Breast epithelium (tissue), 3 donors: ENCODE measurements at regions not wholly inside any gene's neighbourhood (a gene's known extent, or its start where the extent isn't known, plus 50 kb on each side); places are given as distances from the start of the nearest gene placed in this dataset.

Experiments used
- POLR2A ChIP-seq: fragments of 450-650 bp; IDR thresholded peaks from one replicate; pipeline ENCODE4 v1.6.1; 2016; ENCODE audit warnings: antibody characterized with exemption, mild to moderate bottlenecking, moderate library complexity
- POLR2AphosphoS5 ChIP-seq, 3 donors: sonication (generic); formaldehyde crosslinking; IDR thresholded peaks; one replicate each; pipeline ENCODE4 v1.6.1; 2017; ENCODE audit warnings: antibody characterized with exemption in 3 of 3
- TF ChIP-seq, protein P1 (sequence below), 3 donors: fragments of 450-650 bp; IDR thresholded peaks; one replicate each; pipeline ENCODE4 v1.5.1; 2016 to 2017; ENCODE audit warnings: antibody characterized with exemption in 3 of 3, mild to moderate bottlenecking in 3 of 3, moderate library complexity in 3 of 3

DNA sequence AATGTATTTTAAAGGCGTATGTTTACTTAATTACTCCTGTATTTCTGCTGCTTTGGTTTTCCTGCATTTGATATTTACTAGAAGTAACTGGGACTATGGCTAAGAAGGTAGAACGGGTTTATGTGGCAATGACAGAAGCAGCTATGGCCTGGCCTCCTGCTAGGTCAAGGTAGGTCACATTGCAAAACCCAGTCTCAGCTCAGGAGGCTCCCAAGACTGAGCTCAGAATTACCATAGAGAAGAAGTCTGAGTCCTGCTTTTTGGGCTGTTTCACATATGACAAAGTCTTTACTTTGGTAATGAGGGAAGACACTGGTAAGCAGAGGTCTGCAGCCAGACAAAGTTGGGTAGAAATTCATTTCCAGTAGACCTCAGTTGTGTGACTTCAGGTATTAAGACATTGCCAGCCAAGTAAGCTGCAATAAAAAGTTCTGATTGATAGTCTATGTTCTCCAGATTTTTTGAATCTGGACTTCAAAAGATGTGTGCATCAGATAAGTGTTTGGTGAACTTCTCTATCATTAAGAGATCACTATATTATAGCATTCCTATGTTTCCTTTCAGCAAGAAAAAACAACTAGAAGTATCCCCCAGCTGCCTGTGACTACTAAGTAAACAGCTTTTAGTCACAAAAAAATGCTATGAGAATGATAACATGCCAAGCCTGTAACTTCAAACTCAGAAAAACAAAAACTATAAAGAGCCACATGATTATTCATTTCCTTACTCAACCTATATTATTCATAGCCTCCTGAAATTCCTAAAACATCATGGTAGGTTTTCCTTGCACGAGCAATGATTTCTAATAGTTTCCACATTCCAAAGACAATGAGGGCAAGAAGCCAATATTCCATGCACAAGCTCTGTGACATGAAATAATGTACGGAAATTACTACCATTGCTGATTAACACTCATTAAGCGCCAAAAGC, 312.3 kb downstream of the HAO1 start:
- TF ChIP-seq, protein P1, sequence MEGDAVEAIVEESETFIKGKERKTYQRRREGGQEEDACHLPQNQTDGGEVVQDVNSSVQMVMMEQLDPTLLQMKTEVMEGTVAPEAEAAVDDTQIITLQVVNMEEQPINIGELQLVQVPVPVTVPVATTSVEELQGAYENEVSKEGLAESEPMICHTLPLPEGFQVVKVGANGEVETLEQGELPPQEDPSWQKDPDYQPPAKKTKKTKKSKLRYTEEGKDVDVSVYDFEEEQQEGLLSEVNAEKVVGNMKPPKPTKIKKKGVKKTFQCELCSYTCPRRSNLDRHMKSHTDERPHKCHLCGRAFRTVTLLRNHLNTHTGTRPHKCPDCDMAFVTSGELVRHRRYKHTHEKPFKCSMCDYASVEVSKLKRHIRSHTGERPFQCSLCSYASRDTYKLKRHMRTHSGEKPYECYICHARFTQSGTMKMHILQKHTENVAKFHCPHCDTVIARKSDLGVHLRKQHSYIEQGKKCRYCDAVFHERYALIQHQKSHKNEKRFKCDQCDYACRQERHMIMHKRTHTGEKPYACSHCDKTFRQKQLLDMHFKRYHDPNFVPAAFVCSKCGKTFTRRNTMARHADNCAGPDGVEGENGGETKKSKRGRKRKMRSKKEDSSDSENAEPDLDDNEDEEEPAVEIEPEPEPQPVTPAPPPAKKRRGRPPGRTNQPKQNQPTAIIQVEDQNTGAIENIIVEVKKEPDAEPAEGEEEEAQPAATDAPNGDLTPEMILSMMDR (IDR thresholded peaks at IDR 0.05): no peak
- no peak for TF ChIP-seq POLR2A
- no peak for TF ChIP-seq POLR2AphosphoS5 (IDR thresholded peaks at IDR 0.05)
